HFFc6 (cell line): ENCODE measurements at regions not wholly inside any gene's neighbourhood (a gene's known extent, or its start where the extent isn't known, plus 50 kb on each side); places are given as distances from the start of the nearest gene placed in this dataset.

Experiments used
- DNase-seq: peaks from one replicate; pipeline ENCODE4 v3.0.0-alpha.2; 2018
- H3K27ac Mint-ChIP-seq: 2 replicates; pipeline ENCODE4 v1.8.0; 2020; ENCODE audit warnings: mild to moderate bottlenecking, mixed read lengths
- H3K27me3 Mint-ChIP-seq: 2 replicates; pipeline ENCODE4 v1.8.0; 2021; ENCODE audit warnings: mild to moderate bottlenecking, moderate library complexity, mixed read lengths; ENCODE audit not compliant: insufficient read depth
- H3K36me3 Mint-ChIP-seq: 2 replicates; pipeline ENCODE4 v1.8.0; 2021; ENCODE audit warnings: low read depth, mixed read lengths
- H3K4me1 Mint-ChIP-seq: 2 replicates; pipeline ENCODE4 v1.8.0; 2020; ENCODE audit warnings: low read depth, mixed read lengths
- H3K4me3 Mint-ChIP-seq: 2 replicates; pipeline ENCODE4 v1.8.0; 2020; ENCODE audit warnings: mild to moderate bottlenecking, moderate library complexity, mixed read lengths
- H3K9me3 Mint-ChIP-seq: 2 replicates; pipeline ENCODE4 v1.8.0; 2020; ENCODE audit warnings: mild to moderate bottlenecking, mixed read lengths
- TF ChIP-seq, protein P1 (sequence below): fragments of 200-600 bp; sonication (generic); IDR thresholded peaks from 2 replicates; pipeline ENCODE4 v1.5.0; 2021; ENCODE audit warnings: antibody characterized with exemption, mild to moderate bottlenecking

DNA sequence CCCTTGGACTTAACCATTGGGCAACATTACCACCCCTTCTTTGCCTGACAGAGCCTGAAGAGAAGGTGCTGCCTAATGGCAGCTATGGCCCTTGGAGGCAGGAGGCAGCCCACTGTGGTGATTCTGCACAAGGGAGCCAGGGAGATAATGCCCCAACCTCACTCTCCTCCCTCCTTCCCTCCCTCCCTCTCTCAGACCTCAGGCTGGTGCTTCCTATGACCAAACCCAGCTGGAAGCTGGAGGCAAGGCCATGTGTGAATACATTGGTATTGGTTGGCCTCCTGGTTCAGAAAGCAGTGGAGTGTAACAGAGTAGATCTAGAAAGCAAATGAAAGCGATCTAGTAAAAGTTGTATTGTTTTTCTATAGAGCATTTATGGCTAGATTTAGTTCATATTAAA lies 233.1 kb downstream of the CSNK2A3 start:
- H3K4me1 Mint-ChIP-seq = no peaks in the 10 kb centered on the region
- TF ChIP-seq, protein P1, sequence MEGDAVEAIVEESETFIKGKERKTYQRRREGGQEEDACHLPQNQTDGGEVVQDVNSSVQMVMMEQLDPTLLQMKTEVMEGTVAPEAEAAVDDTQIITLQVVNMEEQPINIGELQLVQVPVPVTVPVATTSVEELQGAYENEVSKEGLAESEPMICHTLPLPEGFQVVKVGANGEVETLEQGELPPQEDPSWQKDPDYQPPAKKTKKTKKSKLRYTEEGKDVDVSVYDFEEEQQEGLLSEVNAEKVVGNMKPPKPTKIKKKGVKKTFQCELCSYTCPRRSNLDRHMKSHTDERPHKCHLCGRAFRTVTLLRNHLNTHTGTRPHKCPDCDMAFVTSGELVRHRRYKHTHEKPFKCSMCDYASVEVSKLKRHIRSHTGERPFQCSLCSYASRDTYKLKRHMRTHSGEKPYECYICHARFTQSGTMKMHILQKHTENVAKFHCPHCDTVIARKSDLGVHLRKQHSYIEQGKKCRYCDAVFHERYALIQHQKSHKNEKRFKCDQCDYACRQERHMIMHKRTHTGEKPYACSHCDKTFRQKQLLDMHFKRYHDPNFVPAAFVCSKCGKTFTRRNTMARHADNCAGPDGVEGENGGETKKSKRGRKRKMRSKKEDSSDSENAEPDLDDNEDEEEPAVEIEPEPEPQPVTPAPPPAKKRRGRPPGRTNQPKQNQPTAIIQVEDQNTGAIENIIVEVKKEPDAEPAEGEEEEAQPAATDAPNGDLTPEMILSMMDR = no peak
- peaks cover 14% of the 10 kb centered on the region for H3K27me3 Mint-ChIP-seq

DNA sequence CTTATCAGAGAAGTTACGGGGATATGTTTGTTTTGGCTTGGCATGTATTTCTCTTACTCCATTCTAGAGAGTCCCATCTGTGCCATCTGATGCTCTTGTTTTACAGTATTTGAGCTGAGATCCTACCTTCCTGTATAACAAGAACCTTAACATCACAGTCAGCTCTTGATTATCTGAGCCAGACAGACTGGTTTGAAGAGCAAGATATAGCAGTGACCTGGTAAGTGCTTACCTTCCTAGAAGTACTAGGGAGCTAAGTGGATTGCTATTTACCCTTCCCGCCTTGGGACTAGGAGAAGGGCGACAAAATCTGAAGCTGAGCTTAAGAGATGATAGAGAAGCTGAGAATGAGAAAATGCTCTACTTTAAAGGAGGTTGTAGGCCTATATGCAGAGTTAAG lies 235.3 kb downstream of the CSNK2A3 start:
- Mint-ChIP-seq H3K27me3 (peaks cover 13% of the 10 kb centered on the region), H3K4me1 (no peaks in the 10 kb centered on the region), H3K4me3 (no peak overlapping the region), H3K36me3 (no peaks in the 10 kb centered on the region), H3K9me3 (peaks cover 6% of the 10 kb centered on the region; the same call in 1 of the 2 replicates), H3K27ac (no peak overlapping the region)
- TF ChIP-seq, protein P1 = no peak
- DNase-seq = no peak

More for the DNA sequence above, 233.1 kb downstream of the CSNK2A3 start:
- Mint-ChIP-seq H3K4me3 (no peak overlapping the region), H3K36me3 (no peaks in the 10 kb centered on the region), H3K9me3 (no peaks in the 10 kb centered on the region), H3K27ac (no peak overlapping the region)
- no peak for DNase-seq

DNA sequence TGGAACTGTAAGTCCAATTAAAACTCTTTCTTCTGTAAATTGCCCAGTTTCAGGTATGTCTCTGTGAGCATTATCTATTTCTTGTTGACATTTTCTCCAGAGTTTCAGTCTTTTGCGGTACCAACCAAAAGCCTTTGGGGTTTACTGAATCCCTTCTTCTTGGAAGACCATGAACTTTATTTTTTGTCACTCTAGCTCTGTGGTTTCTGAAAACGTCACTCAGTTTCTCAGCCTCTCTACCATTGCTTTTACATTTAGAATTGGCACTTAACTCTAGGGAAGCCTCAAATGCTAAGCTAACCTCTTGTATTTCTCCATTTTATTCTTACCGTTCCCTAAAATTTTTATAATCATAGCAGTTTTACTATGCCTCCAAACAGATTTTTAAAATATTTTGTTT lies 237.6 kb downstream of the CSNK2A3 start:
- Mint-ChIP-seq H3K4me1 (no peaks in the 10 kb centered on the region), H3K9me3 (peaks cover 6% of the 10 kb centered on the region; the same call in 1 of the 2 replicates), H3K4me3 (no peak overlapping the region), H3K36me3 (no peaks in the 10 kb centered on the region), H3K27ac (no peak overlapping the region), H3K27me3 (peaks cover 7% of the 10 kb centered on the region)
- TF ChIP-seq, protein P1 = no peak
- DNase-seq = no peak

DNA sequence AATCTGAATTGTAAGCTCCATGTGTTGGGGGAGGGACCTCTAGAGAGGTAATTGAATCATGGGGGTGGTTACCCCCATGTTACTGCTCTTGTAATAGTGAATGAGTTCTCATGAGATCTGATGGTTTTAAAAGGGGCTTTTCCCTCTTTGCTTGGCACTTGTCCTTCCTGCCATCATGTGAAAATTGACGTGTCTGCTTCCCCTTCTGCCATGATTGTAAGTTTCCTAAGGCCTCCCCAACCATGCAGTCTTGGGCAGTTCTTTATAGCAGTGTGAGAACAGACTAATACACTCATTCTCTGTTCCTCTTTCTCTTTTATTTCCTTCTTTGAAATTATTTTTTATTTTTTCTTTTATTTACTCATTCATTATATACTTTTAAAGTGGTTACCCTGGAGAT lies 239.4 kb downstream of the CSNK2A3 start:
- Mint-ChIP-seq H3K4me3 (no peak overlapping the region), H3K27me3 (peaks cover 7% of the 10 kb centered on the region), H3K9me3 (peaks cover 6% of the 10 kb centered on the region; the same call in 1 of the 2 replicates), H3K36me3 (no peaks in the 10 kb centered on the region), H3K27ac (no peak overlapping the region), H3K4me1 (no peaks in the 10 kb centered on the region)
- TF ChIP-seq, protein P1 = no peak
- no peak for DNase-seq

DNA sequence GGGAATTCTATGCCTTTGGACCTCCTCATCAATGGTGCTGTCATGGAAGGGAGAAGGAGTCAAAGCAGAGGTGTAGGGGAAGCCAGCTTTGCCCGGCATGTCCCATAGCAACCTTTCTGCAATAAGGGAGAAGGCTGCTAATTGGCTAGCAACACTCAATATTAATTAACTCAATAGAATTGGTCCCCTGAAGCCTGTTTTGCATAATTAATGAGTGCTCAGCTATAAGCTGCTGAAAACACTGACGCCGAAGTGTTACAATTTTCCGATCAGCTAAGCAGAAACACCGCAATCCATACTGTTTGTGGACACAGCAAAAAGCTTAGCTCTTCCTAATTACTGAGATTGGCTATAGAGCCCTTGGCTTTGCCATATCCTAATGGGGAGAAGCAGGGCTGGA lies 245.0 kb downstream of the CSNK2A3 start:
- Mint-ChIP-seq H3K36me3 (no peaks in the 10 kb centered on the region), H3K27ac (no peak overlapping the region), H3K9me3 (no peaks in the 10 kb centered on the region), H3K4me3 (no peak overlapping the region), H3K27me3 (peaks cover 23% of the 10 kb centered on the region), H3K4me1 (no peaks in the 10 kb centered on the region)
- no peak for DNase-seq
- TF ChIP-seq, protein P1 = no peak
